ENCODE measurements at regions not wholly inside any gene's neighbourhood (a gene's known extent, or its start where the extent isn't known, plus 50 kb on each side); places are given as distances from the start of the nearest gene placed in this dataset.
"Not testable (repeated sequence)": the region's sequence is repeated elsewhere in the genome, so short reads cannot be mapped to it uniquely, and the experiment has no call there.

DNA sequence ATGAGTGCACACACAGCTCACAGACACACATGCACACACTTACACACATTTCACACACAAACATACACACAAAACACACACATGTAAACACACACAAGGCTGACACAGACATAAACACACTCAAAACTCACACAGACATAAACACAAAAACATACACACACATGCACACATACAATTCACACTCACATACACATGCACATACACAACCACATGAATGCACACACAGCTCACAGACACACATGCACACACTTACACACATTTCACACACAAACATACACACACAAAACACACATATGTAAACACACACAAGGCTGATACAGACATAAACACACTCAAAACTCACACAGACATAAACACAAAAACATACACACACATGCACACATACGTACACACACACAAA is 455.0 kb downstream of the SOX11 start:
- TF ChIP-seq, protein P1, sequence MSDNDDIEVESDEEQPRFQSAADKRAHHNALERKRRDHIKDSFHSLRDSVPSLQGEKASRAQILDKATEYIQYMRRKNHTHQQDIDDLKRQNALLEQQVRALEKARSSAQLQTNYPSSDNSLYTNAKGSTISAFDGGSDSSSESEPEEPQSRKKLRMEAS (CRISPR knock-in tag; IDR thresholded peaks at IDR 0.05), result not testable (repeated sequence)
- TF ChIP-seq SMAD3 (CRISPR knock-in tag; IDR thresholded peaks at IDR 0.05; ENCODE audit: borderline replicate concordance); ZNF263 (CRISPR knock-in tag; IDR thresholded peaks at IDR 0.05; ENCODE audit: low read depth); SP1 (CRISPR knock-in tag; conservative IDR thresholded peaks at IDR 0.05); E2F4 (CRISPR knock-in tag; IDR thresholded peaks at IDR 0.05; ENCODE audit: borderline replicate concordance, low read depth); ATF6 (CRISPR knock-in tag; IDR thresholded peaks at IDR 0.05); NR2C2 (CRISPR knock-in tag; IDR thresholded peaks at IDR 0.05); NR3C1 (CRISPR knock-in tag; conservative IDR thresholded peaks at IDR 0.05; ENCODE audit: low read depth): not testable (repeated sequence)
- TF ChIP-seq, protein P2, sequence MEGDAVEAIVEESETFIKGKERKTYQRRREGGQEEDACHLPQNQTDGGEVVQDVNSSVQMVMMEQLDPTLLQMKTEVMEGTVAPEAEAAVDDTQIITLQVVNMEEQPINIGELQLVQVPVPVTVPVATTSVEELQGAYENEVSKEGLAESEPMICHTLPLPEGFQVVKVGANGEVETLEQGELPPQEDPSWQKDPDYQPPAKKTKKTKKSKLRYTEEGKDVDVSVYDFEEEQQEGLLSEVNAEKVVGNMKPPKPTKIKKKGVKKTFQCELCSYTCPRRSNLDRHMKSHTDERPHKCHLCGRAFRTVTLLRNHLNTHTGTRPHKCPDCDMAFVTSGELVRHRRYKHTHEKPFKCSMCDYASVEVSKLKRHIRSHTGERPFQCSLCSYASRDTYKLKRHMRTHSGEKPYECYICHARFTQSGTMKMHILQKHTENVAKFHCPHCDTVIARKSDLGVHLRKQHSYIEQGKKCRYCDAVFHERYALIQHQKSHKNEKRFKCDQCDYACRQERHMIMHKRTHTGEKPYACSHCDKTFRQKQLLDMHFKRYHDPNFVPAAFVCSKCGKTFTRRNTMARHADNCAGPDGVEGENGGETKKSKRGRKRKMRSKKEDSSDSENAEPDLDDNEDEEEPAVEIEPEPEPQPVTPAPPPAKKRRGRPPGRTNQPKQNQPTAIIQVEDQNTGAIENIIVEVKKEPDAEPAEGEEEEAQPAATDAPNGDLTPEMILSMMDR (IDR thresholded peaks at IDR 0.05), result not testable (repeated sequence)

Measured in WTC11 (cell line).